ENCODE measurements at regions not wholly inside any gene's neighbourhood (a gene's known extent, or its start where the extent isn't known, plus 50 kb on each side); places are given as distances from the start of the nearest gene placed in this dataset.

DNA sequence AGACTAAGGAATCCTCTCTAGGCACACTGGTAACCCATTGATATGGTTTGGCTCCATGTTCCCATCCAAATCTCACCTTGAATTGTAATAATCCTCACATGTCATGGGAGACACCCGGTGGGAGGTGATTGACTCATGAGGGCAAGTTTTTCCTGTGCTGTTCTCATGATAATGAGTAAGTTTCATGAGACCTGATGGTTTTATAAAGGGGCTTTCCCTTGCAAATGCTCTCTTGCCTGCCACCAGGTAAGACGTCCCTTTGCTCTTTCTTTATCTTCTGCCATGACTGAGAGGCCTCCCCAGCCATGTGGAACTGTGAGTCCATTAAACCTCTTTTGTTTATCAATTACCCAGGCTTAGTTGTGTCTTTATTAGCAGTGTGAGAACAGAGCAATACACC lies 81.4 kb upstream of the GPC6 start:
- TF ChIP-seq, protein P1, sequence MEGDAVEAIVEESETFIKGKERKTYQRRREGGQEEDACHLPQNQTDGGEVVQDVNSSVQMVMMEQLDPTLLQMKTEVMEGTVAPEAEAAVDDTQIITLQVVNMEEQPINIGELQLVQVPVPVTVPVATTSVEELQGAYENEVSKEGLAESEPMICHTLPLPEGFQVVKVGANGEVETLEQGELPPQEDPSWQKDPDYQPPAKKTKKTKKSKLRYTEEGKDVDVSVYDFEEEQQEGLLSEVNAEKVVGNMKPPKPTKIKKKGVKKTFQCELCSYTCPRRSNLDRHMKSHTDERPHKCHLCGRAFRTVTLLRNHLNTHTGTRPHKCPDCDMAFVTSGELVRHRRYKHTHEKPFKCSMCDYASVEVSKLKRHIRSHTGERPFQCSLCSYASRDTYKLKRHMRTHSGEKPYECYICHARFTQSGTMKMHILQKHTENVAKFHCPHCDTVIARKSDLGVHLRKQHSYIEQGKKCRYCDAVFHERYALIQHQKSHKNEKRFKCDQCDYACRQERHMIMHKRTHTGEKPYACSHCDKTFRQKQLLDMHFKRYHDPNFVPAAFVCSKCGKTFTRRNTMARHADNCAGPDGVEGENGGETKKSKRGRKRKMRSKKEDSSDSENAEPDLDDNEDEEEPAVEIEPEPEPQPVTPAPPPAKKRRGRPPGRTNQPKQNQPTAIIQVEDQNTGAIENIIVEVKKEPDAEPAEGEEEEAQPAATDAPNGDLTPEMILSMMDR (IDR thresholded peaks at IDR 0.05; ENCODE audit: low read depth, low read length) = no peak
- H3K4me3 ChIP-seq (ENCODE audit: low read depth, low read length) = no peak overlapping the region
- H3K36me3 ChIP-seq = no peaks in the 10 kb centered on the region
- H3K4me1 ChIP-seq = no peaks in the 10 kb centered on the region; the same call in 1 of the 2 replicates
- no peaks in the 10 kb centered on the region for H3K9me3 ChIP-seq
- H3K27me3 ChIP-seq = no peaks in the 10 kb centered on the region
- DNase-seq = no peak

DNA sequence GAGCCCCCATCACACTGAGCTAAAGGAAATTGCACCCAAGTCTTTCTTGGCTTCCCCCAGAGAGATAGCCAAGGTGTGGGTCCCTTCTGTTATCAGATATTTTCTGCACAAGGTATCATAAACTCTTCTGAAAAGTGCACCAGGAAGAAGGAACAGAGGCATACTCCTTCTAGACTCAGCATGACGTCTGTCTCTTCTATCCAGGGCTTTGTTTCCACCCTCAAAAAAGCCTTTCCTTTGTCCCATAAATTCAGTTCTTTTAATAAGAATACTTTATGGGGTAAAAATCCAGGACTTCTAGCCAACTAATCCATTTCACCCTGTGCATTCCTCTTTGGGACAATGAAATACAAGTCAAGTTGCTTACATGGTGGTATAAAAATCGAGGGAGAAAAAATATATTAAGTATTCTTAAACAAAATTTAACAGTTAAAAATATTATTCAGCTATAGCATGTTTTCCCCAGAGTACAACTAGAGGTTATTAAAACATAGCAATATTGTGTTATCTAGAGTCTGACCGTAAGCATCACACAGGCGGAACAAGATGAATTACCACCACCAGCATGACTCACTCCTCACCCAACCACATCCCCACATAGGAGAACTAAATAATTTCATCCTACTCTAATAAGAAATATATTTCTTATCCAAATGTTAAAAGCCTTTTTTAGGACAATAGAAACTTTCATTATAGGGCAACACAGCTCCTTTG lies 79.9 kb upstream of the GPC6 start:
- no peak for DNase-seq

DNA sequence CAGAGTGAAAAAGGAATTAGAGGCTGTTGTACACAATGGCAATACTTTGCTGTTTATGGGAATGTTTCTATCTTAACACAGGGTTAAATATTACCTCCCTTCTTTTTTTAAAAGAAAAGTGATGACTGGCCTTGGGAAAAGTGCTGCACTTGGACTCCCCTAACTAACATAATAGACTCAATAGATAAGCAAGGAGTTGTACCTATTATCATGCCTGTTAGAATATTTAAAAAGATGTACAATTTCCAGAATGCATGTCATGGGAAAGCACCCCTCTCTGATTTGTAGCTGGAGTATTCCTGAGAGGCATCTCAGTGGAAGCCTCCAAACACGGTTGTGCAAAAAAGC lies 79.3 kb upstream of the GPC6 start:
- no peaks in the 10 kb centered on the region for H3K36me3 ChIP-seq
- H3K4me1 ChIP-seq = no peaks in the 10 kb centered on the region; the same call in 1 of the 2 replicates
- TF ChIP-seq, protein P1 (IDR thresholded peaks at IDR 0.05; ENCODE audit: low read depth, low read length) = no peak
- H3K4me3 ChIP-seq (ENCODE audit: low read depth, low read length) = no peak overlapping the region
- H3K9me3 ChIP-seq = no peaks in the 10 kb centered on the region
- H3K27me3 ChIP-seq = no peaks in the 10 kb centered on the region
- no peak for DNase-seq

More for the DNA sequence above, 79.9 kb upstream of the GPC6 start:
- Histone ChIP-seq H3K27me3 (no peaks in the 10 kb centered on the region), H3K36me3 (no peaks in the 10 kb centered on the region), H3K4me1 (no peaks in the 10 kb centered on the region; the same call in 1 of the 2 replicates), H3K4me3 (ENCODE audit: low read depth, low read length) (no peak overlapping the region), H3K9me3 (no peaks in the 10 kb centered on the region)
- TF ChIP-seq, protein P1 (IDR thresholded peaks at IDR 0.05; ENCODE audit: low read depth, low read length) = no peak

DNA sequence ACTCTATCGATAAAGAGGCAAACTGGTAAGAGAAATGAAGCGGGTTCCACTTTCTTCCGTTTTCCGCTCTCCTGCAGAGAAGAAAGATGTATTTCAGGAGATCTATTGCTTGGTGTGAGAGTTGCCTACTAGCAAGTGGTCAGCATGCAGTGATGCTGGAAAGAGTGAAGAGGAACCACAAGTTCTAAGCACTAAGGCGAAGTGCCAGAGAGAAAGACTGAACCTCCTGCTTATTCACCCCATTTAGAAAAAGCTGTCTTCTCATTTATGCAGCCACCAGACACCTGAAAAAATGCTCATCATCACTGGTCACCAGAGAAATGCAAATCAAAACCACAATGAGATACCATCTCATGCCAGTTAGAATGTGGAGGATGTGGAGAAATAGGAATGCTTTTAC lies 78.7 kb upstream of the GPC6 start:
- Histone ChIP-seq H3K27me3 (no peaks in the 10 kb centered on the region), H3K4me1 (no peaks in the 10 kb centered on the region; the same call in 1 of the 2 replicates), H3K9me3 (no peaks in the 10 kb centered on the region), H3K4me3 (ENCODE audit: low read depth, low read length) (no peak overlapping the region), H3K36me3 (no peaks in the 10 kb centered on the region)
- no peak for DNase-seq
- TF ChIP-seq, protein P1 (IDR thresholded peaks at IDR 0.05; ENCODE audit: low read depth, low read length) = no peak

DNA sequence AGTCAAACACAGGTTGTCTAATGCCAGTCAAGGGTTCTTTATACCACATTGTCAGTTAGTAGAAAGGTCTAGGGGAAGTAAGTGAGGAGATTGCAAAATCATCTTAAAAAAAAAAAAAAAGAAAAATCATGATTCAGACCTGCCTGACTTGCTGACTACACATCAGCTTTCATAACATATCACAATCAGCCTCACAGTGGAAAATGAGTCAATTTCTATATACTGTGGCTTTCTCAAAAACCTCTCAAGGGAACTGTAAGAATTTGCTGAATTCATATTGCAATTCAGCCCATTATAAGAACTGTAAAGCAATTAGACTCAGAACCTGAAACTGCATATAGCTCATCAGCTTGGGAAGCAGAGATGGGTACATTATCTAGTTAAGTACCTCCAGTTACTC lies 75.3 kb upstream of the GPC6 start:
- Histone ChIP-seq H3K36me3 (no peaks in the 10 kb centered on the region), H3K4me3 (ENCODE audit: low read depth, low read length) (no peak overlapping the region), H3K9me3 (no peaks in the 10 kb centered on the region), H3K4me1 (no peaks in the 10 kb centered on the region; the same call in 1 of the 2 replicates), H3K27me3 (no peaks in the 10 kb centered on the region)
- DNase-seq = no peak
- TF ChIP-seq, protein P1 (IDR thresholded peaks at IDR 0.05; ENCODE audit: low read depth, low read length) = no peak

DNA sequence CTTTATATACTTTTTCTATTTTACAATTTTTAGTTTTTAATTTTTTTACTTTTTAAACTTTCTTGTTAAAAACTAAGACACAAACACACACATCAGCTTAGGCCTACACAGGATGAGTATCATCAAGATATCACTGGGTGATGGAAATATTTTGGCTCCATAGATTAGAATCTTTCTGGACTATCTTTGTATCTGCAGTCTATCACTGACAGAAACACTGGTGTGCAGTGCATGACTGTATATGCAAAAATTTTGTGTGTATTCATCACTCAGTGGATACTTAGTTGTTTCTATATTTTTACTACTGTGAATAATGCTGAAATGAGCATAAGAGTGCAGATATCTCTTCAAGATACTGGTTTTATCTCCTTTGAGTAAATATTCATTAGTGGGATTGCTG lies 68.0 kb upstream of the GPC6 start:
- TF ChIP-seq, protein P1 (IDR thresholded peaks at IDR 0.05; ENCODE audit: low read depth, low read length) = no peak
- no peaks in the 10 kb centered on the region for H3K27me3 ChIP-seq
- no peak overlapping the region for H3K4me3 ChIP-seq (ENCODE audit: low read depth, low read length)
- no peaks in the 10 kb centered on the region for H3K36me3 ChIP-seq
- H3K9me3 ChIP-seq = no peaks in the 10 kb centered on the region
- DNase-seq = no peak
- H3K4me1 ChIP-seq = no peaks in the 10 kb centered on the region

Measured in BE2C (cell line).